ENCODE measurements at regions not wholly inside any gene's neighbourhood (a gene's known extent, or its start where the extent isn't known, plus 50 kb on each side); places are given as distances from the start of the nearest gene placed in this dataset.

- peaks cover 8% of the 10 kb centered on the region for H3K27me3 ChIP-seq (ENCODE audit: insufficient read depth, low read length, poor library complexity)
- no peaks in the 10 kb centered on the region for H3K9me3 ChIP-seq (ENCODE audit: insufficient read depth, low read length, severe bottlenecking)
- no peak overlapping the region for H2AFZ ChIP-seq (ENCODE audit: low read depth, low read length)
- no peak overlapping the region for H3K9ac ChIP-seq (ENCODE audit: low read depth, low read length)
- no peaks in the 10 kb centered on the region for H3K4me1 ChIP-seq (ENCODE audit: insufficient read depth, low read length)
- H3K4me3 ChIP-seq (ENCODE audit: low read depth in 1 of 2, low read length in 2 of 2), result no peak overlapping the region
- H3K4me2 ChIP-seq (ENCODE audit: insufficient read depth, low read length), result no peak overlapping the region
- ATAC-seq (ENCODE audit: insufficient read depth, low read depth) (no peak), DNase-seq (no peak)
- H4K20me1 ChIP-seq (ENCODE audit: insufficient read depth, low read length), result no peaks in the 10 kb centered on the region
- no peak for TF ChIP-seq CTCF (IDR thresholded peaks at IDR 0.05; ENCODE audit: borderline replicate concordance, extremely low read depth, low read length, poor library complexity, severe bottlenecking)
- TF ChIP-seq EZH2 (IDR thresholded peaks at IDR 0.05; ENCODE audit: borderline replicate concordance, low read depth, low read length, severe bottlenecking), result no peak
- H3K79me2 ChIP-seq (ENCODE audit: insufficient read depth, low read length), result no peaks in the 10 kb centered on the region
- no peaks in the 10 kb centered on the region for H3K36me3 ChIP-seq (ENCODE audit: insufficient read depth, low read length)
- no peak overlapping the region for H3K27ac ChIP-seq (ENCODE audit: low read length)
Measured at GRCh38 chr2:234708717-234709116, 211.8 kb upstream of the ARL4C start.

GRCh38 chr2:234708091-234708683, 211.3 kb upstream of the ARL4C start:
- ATAC-seq (ENCODE audit: insufficient read depth, low read depth) (no peak), DNase-seq (no peak)
- H3K9me3 ChIP-seq (ENCODE audit: insufficient read depth, low read length, severe bottlenecking), result no peaks in the 10 kb centered on the region
- no peaks in the 10 kb centered on the region for H3K36me3 ChIP-seq (ENCODE audit: insufficient read depth, low read length)
- TF ChIP-seq EZH2 (IDR thresholded peaks at IDR 0.05; ENCODE audit: borderline replicate concordance, low read depth, low read length, severe bottlenecking) (no peak), CTCF (IDR thresholded peaks at IDR 0.05; ENCODE audit: borderline replicate concordance, extremely low read depth, low read length, poor library complexity, severe bottlenecking) (no peak)
- H3K27me3 ChIP-seq (ENCODE audit: insufficient read depth, low read length, poor library complexity), result peaks cover 8% of the 10 kb centered on the region
- no peak overlapping the region for H3K27ac ChIP-seq (ENCODE audit: low read length)
- H2AFZ ChIP-seq (ENCODE audit: low read depth, low read length), result no peak overlapping the region
- H3K4me2 ChIP-seq (ENCODE audit: insufficient read depth, low read length), result no peak overlapping the region
- H3K79me2 ChIP-seq (ENCODE audit: insufficient read depth, low read length), result no peaks in the 10 kb centered on the region
- H3K4me3 ChIP-seq (ENCODE audit: low read depth in 1 of 2, low read length in 2 of 2), result no peak overlapping the region
- no peaks in the 10 kb centered on the region for H3K4me1 ChIP-seq (ENCODE audit: insufficient read depth, low read length)
- H4K20me1 ChIP-seq (ENCODE audit: insufficient read depth, low read length), result no peaks in the 10 kb centered on the region
- H3K9ac ChIP-seq (ENCODE audit: low read depth, low read length), result no peak overlapping the region

GRCh38 chr2:234706086-234706485, 209.2 kb upstream of the ARL4C start:
- Histone ChIP-seq H2AFZ (ENCODE audit: low read depth, low read length) (no peak overlapping the region), H3K9ac (ENCODE audit: low read depth, low read length) (no peak overlapping the region), H3K4me1 (ENCODE audit: insufficient read depth, low read length) (no peaks in the 10 kb centered on the region), H3K79me2 (ENCODE audit: insufficient read depth, low read length) (no peaks in the 10 kb centered on the region), H4K20me1 (ENCODE audit: insufficient read depth, low read length) (no peaks in the 10 kb centered on the region), H3K4me3 (ENCODE audit: low read depth in 1 of 2, low read length in 2 of 2) (no peak overlapping the region), H3K9me3 (ENCODE audit: insufficient read depth, low read length, severe bottlenecking) (no peaks in the 10 kb centered on the region), H3K27ac (ENCODE audit: low read length) (no peak overlapping the region), H3K4me2 (ENCODE audit: insufficient read depth, low read length) (no peak overlapping the region), H3K36me3 (ENCODE audit: insufficient read depth, low read length) (no peaks in the 10 kb centered on the region), H3K27me3 (ENCODE audit: insufficient read depth, low read length, poor library complexity) (no peaks in the 10 kb centered on the region)
- no peak for ATAC-seq (ENCODE audit: insufficient read depth, low read depth)
- TF ChIP-seq CTCF (IDR thresholded peaks at IDR 0.05; ENCODE audit: borderline replicate concordance, extremely low read depth, low read length, poor library complexity, severe bottlenecking), result no peak
- TF ChIP-seq EZH2 (IDR thresholded peaks at IDR 0.05; ENCODE audit: borderline replicate concordance, low read depth, low read length, severe bottlenecking), result no peak
- no peak for DNase-seq

- Histone ChIP-seq H3K9ac (ENCODE audit: low read depth, low read length) (no peak overlapping the region), H2AFZ (ENCODE audit: low read depth, low read length) (no peak overlapping the region), H3K9me3 (ENCODE audit: insufficient read depth, low read length, severe bottlenecking) (no peaks in the 10 kb centered on the region), H3K4me1 (ENCODE audit: insufficient read depth, low read length) (no peaks in the 10 kb centered on the region), H3K27me3 (ENCODE audit: insufficient read depth, low read length, poor library complexity) (no peaks in the 10 kb centered on the region), H3K79me2 (ENCODE audit: insufficient read depth, low read length) (no peaks in the 10 kb centered on the region), H3K4me3 (ENCODE audit: low read depth in 1 of 2, low read length in 2 of 2) (no peak overlapping the region), H3K27ac (ENCODE audit: low read length) (no peak overlapping the region), H3K36me3 (ENCODE audit: insufficient read depth, low read length) (no peaks in the 10 kb centered on the region), H4K20me1 (ENCODE audit: insufficient read depth, low read length) (no peaks in the 10 kb centered on the region), H3K4me2 (ENCODE audit: insufficient read depth, low read length) (no peak overlapping the region)
- DNase-seq, result no peak
- TF ChIP-seq EZH2 (IDR thresholded peaks at IDR 0.05; ENCODE audit: borderline replicate concordance, low read depth, low read length, severe bottlenecking) (no peak), CTCF (IDR thresholded peaks at IDR 0.05; ENCODE audit: borderline replicate concordance, extremely low read depth, low read length, poor library complexity, severe bottlenecking) (no peak)
- ATAC-seq (ENCODE audit: insufficient read depth, low read depth), result no peak
Measured at GRCh38 chr2:234705108-234705507, 208.2 kb upstream of the ARL4C start.

All from DND-41 (cell line).